ENCODE measurements at regions not wholly inside any gene's neighbourhood (a gene's known extent, or its start where the extent isn't known, plus 50 kb on each side); places are given as distances from the start of the nearest gene placed in this dataset.
"Not testable (repeated sequence)": the region's sequence is repeated elsewhere in the genome, so short reads cannot be mapped to it uniquely, and the experiment has no call there.

DNA sequence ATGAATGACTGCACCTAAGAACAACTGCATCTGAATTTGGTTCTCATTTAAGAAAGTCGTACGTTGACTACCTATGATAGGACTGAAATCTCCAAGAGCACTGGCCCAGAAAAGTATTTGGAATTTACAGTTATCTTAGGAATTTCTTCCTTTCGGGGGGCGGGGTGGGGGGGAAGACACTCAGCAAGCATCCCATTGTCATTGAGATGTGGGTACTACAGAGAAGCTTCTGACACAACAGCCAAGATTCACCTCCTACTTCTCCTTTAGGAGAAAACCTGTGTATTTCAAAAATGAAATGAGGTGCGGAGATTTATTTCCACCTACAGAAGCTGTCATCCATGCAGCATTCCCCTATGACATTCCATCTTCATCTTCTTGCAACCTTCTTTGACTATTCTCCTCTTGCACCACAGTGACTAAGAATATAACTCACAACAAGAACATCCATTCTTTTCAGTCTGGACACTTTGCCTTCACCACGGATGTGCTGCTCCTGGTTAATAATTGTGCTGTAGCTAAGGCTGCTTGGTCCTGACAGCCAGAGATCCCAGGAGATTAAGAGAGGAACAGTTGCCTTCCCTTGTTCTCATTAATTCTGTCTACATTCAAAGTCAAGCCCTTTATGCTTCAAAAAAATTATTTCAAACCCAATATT, 98.4 kb upstream of the FRMD4A start:
- no CpG with 5 or more reads among the region's 6 CpGs for WGBS (ENCODE audit: insufficient coverage, insufficient read length)
- no peaks in the 10 kb centered on the region for H3K36me3 ChIP-seq (ENCODE audit: control insufficient read depth, insufficient read depth, low read length)
- no peak overlapping the region for H3K4me3 ChIP-seq (ENCODE audit: low read length)
- H3K27ac ChIP-seq (ENCODE audit: low read length): no peak overlapping the region
- peak; percentile 35 for DNase-seq (ENCODE audit: low read depth, low spot score)
- no peaks in the 10 kb centered on the region for H3K9me3 ChIP-seq (ENCODE audit: control insufficient read depth, insufficient read depth, low read length)
- peaks cover 6% of the 10 kb centered on the region for H3K4me1 ChIP-seq (ENCODE audit: control insufficient read depth, insufficient read depth, low read length)
- H3K27me3 ChIP-seq (ENCODE audit: control insufficient read depth, insufficient read depth, low read length): no peaks in the 10 kb centered on the region

GRCh38 chr10:14425034-14425433, 94.3 kb upstream of the FRMD4A start:
- no peaks in the 10 kb centered on the region for H3K27me3 ChIP-seq (ENCODE audit: control insufficient read depth, insufficient read depth, low read length)
- DNase-seq (ENCODE audit: low read depth, low spot score): no peak
- H3K4me3 ChIP-seq (ENCODE audit: low read length): no peak overlapping the region
- H3K36me3 ChIP-seq (ENCODE audit: control insufficient read depth, insufficient read depth, low read length): no peaks in the 10 kb centered on the region
- no peaks in the 10 kb centered on the region for H3K9me3 ChIP-seq (ENCODE audit: control insufficient read depth, insufficient read depth, low read length)
- no CpG with 5 or more reads among the region's 1 CpG for WGBS (ENCODE audit: insufficient coverage, insufficient read length)
- H3K27ac ChIP-seq (ENCODE audit: low read length): no peak overlapping the region
- H3K4me1 ChIP-seq (ENCODE audit: control insufficient read depth, insufficient read depth, low read length): peaks cover 6% of the 10 kb centered on the region

DNA sequence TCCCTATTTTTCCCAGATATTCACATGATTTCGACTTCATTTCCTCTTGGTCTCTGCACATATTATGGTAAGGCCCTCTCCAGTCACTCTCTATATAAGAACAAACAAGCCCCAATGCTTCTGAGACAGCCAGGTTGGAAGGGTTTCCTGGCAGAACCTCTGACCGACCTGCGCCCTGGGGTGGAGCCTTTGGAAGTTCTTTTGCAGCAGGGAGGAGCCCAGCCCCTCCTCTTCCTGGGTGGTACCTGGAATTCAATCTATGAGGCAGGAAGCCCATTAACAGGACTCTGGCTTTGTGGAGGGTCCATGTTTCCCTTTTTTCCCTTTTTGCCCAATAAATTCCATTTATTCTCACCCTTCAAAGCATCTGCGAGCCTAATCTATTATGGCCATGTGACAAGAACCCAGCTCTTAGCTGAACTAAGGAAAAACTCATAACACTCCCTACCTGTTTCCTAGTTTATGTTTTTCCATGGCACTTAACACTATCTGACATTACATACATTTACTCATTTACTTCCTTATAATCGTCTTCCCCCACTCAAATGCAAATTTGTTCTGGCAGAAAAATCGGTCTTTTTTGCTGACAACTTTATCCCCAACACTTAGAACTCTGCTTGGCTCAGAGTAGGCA, 92.5 kb upstream of the FRMD4A start:
- H3K27ac ChIP-seq (ENCODE audit: low read length): no peak overlapping the region
- DNase-seq (ENCODE audit: low read depth, low spot score): no peak
- H3K36me3 ChIP-seq (ENCODE audit: control insufficient read depth, insufficient read depth, low read length): no peaks in the 10 kb centered on the region
- H3K9me3 ChIP-seq (ENCODE audit: control insufficient read depth, insufficient read depth, low read length): no peaks in the 10 kb centered on the region
- H3K4me3 ChIP-seq (ENCODE audit: low read length): no peak overlapping the region
- peaks cover 1% of the 10 kb centered on the region; the same call in 1 of the 2 replicates for H3K4me1 ChIP-seq (ENCODE audit: control insufficient read depth, insufficient read depth, low read length)
- no peaks in the 10 kb centered on the region for H3K27me3 ChIP-seq (ENCODE audit: control insufficient read depth, insufficient read depth, low read length)
- 100% methylated on average over 1 of the region's 6 CpGs for WGBS (ENCODE audit: insufficient coverage, insufficient read length)

DNA sequence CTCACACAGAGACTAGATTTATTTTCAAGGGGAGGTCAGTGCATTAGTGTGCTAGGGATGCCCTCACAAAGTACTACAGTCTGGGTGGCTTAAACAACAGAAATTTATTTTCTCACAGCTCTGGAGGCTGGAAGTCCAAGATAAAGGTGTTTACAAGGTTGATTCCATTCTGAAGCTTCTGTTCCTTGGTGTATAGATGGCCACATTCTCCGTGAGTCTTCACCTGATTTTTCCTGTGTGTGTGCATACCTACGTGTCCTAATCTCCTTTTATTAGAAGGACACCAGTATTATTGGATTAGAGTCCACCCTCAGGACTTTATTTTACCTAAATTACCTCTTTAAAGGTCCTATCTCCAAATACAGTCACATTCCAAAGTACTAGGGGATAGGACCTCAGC, 91.7 kb upstream of the FRMD4A start:
- H3K4me1 ChIP-seq (ENCODE audit: control insufficient read depth, insufficient read depth, low read length): peaks cover 1% of the 10 kb centered on the region; the same call in 1 of the 2 replicates
- no peak overlapping the region for H3K27ac ChIP-seq (ENCODE audit: low read length)
- H3K9me3 ChIP-seq (ENCODE audit: control insufficient read depth, insufficient read depth, low read length): no peaks in the 10 kb centered on the region
- H3K36me3 ChIP-seq (ENCODE audit: control insufficient read depth, insufficient read depth, low read length): no peaks in the 10 kb centered on the region
- no peak overlapping the region for H3K4me3 ChIP-seq (ENCODE audit: low read length)
- DNase-seq (ENCODE audit: low read depth, low spot score): no peak
- no peaks in the 10 kb centered on the region for H3K27me3 ChIP-seq (ENCODE audit: control insufficient read depth, insufficient read depth, low read length)
- WGBS (ENCODE audit: insufficient coverage, insufficient read length): no CpG with 5 or more reads among the region's 2 CpGs

- Histone ChIP-seq H3K9me3 (ENCODE audit: control insufficient read depth, insufficient read depth, low read length) (no peaks in the 10 kb centered on the region), H3K36me3 (ENCODE audit: control insufficient read depth, insufficient read depth, low read length) (no peaks in the 10 kb centered on the region), H3K27me3 (ENCODE audit: control insufficient read depth, insufficient read depth, low read length) (no peaks in the 10 kb centered on the region), H3K4me3 (ENCODE audit: low read length) (no peak overlapping the region), H3K4me1 (ENCODE audit: control insufficient read depth, insufficient read depth, low read length) (peaks cover 1% of the 10 kb centered on the region; the same call in 1 of the 2 replicates), H3K27ac (ENCODE audit: low read length) (no peak overlapping the region)
- WGBS (ENCODE audit: insufficient coverage, insufficient read length): no CpG with 5 or more reads among the region's 3 CpGs
- DNase-seq (ENCODE audit: low read depth, low spot score): no peak
Observed at GRCh38 chr10:14421941-14422340, 91.2 kb upstream of the FRMD4A start.

DNA sequence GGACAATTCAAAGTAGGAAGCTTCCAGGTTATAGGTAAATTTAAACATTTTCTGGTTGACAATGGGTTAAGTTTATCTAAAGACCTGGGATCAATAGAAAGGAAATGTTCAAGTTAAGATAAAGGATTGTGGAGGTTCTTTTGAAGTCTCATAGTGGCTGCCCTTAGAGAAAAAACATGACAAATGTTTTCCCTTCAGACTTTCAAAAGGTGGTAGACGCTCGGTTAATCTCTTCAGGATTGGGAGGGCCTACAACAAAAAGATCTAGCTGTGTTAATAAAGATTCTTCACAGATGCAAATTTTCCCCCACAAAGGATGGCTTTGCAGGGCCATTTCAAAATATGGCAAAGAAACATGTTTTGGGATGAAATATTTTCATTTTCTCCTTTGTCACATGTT, 86.6 kb upstream of the FRMD4A start:
- H3K4me1 ChIP-seq (ENCODE audit: control insufficient read depth, insufficient read depth, low read length); H3K36me3 ChIP-seq (ENCODE audit: control insufficient read depth, insufficient read depth, low read length); H3K4me3 ChIP-seq (ENCODE audit: low read length); H3K27me3 ChIP-seq (ENCODE audit: control insufficient read depth, insufficient read depth, low read length); DNase-seq (ENCODE audit: low read depth, low spot score); H3K9me3 ChIP-seq (ENCODE audit: control insufficient read depth, insufficient read depth, low read length); H3K27ac ChIP-seq (ENCODE audit: low read length): not testable (repeated sequence)
- WGBS (ENCODE audit: insufficient coverage, insufficient read length): no CpG with 5 or more reads among the region's 2 CpGs

GRCh38 chr10:14416308-14416700, 85.6 kb upstream of the FRMD4A start:
- Histone ChIP-seq H3K36me3 (ENCODE audit: control insufficient read depth, insufficient read depth, low read length) (no peaks in the 10 kb centered on the region), H3K27ac (ENCODE audit: low read length) (no peak overlapping the region), H3K4me3 (ENCODE audit: low read length) (no peak overlapping the region), H3K4me1 (ENCODE audit: control insufficient read depth, insufficient read depth, low read length) (peaks cover 4% of the 10 kb centered on the region; the same call in 1 of the 2 replicates), H3K9me3 (ENCODE audit: control insufficient read depth, insufficient read depth, low read length) (no peaks in the 10 kb centered on the region), H3K27me3 (ENCODE audit: control insufficient read depth, insufficient read depth, low read length) (no peaks in the 10 kb centered on the region)
- no CpG with 5 or more reads among the region's 7 CpGs for WGBS (ENCODE audit: insufficient coverage, insufficient read length)
- no peak for DNase-seq (ENCODE audit: low read depth, low spot score)

DNA sequence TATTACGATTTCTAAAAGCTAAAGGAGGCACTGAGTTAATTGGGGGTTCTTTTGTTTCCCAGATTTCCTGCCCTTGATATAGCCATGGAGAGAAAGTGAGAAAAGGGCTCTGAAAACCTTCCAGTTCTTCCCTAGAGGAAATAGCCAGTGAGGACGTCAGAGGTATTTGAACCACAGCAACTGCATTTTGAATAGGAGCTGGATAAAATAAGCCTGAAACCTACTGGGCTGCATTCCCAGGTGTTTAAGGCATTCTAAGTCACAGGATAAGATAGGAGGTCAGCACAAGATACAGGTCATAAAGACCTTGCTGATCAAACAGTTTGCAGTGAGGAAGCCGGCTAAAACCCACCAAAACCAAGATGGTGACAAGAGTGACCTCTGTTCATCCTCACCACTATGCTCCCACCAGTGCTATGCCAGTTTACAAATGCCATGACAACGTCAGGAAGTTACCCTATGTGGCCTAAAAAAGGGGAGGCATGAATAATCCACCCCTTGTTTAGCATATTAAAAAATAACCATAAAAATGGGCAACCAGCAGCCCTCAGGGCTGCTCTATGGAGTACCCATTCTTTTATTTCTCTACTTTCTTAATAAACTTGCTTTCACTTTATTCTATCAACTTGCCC, 85.1 kb upstream of the FRMD4A start:
- Histone ChIP-seq H3K36me3 (ENCODE audit: control insufficient read depth, insufficient read depth, low read length) (no peaks in the 10 kb centered on the region), H3K4me3 (ENCODE audit: low read length) (no peak overlapping the region), H3K4me1 (ENCODE audit: control insufficient read depth, insufficient read depth, low read length) (peaks cover 4% of the 10 kb centered on the region; the same call in 1 of the 2 replicates), H3K9me3 (ENCODE audit: control insufficient read depth, insufficient read depth, low read length) (no peaks in the 10 kb centered on the region), H3K27me3 (ENCODE audit: control insufficient read depth, insufficient read depth, low read length) (no peaks in the 10 kb centered on the region), H3K27ac (ENCODE audit: low read length) (no peak overlapping the region)
- WGBS (ENCODE audit: insufficient coverage, insufficient read length): no CpG with 5 or more reads among the region's 4 CpGs
- DNase-seq (ENCODE audit: low read depth, low spot score): no peak

DNA sequence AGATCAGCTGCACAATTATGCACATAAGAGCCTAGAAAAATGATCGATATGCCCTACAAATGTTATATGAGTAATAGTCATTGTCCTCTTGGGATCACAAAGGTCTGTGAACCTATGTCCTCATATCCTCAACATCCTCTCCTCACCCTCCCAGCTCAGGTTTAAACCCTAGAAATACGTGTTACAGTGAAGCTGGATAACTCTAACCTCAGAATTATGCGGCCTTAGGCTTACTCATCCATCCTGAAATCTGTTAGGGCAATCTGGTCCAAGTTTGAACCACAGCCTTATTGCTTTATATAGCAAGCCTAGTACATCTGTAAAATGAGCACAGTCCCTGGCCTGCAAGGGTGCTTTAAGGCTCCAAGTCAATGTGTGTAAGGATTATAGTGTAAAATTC, 84.2 kb upstream of the FRMD4A start:
- Histone ChIP-seq H3K4me1 (ENCODE audit: control insufficient read depth, insufficient read depth, low read length) (peaks cover 4% of the 10 kb centered on the region; the same call in 1 of the 2 replicates), H3K27me3 (ENCODE audit: control insufficient read depth, insufficient read depth, low read length) (no peaks in the 10 kb centered on the region), H3K4me3 (ENCODE audit: low read length) (no peak overlapping the region), H3K36me3 (ENCODE audit: control insufficient read depth, insufficient read depth, low read length) (no peaks in the 10 kb centered on the region), H3K9me3 (ENCODE audit: control insufficient read depth, insufficient read depth, low read length) (no peaks in the 10 kb centered on the region), H3K27ac (ENCODE audit: low read length) (no peak overlapping the region)
- WGBS (ENCODE audit: insufficient coverage, insufficient read length): no CpG with 5 or more reads among the region's 3 CpGs
- DNase-seq (ENCODE audit: low read depth, low spot score): no peak

DNA sequence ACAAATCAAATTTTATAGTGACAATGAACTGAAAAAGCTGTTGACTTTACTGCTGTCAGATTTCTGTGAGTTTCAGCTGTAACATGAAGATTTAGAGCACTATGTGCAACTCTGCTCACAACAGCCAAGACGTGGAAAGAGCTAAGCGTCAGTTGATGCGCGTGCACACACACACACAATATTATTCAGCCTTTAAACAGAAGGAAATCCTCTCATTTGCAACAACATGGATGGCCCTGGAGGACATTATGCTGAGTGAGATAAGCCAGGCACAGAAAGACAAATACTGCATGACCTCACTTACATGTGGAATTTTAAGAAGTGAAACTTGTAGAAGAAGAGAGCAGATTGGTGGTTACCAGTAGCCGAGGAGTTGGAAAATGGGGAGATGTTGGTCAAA, 82.8 kb upstream of the FRMD4A start:
- Histone ChIP-seq H3K27ac (ENCODE audit: low read length) (no peak overlapping the region), H3K4me3 (ENCODE audit: low read length) (no peak overlapping the region), H3K36me3 (ENCODE audit: control insufficient read depth, insufficient read depth, low read length) (no peaks in the 10 kb centered on the region), H3K9me3 (ENCODE audit: control insufficient read depth, insufficient read depth, low read length) (no peaks in the 10 kb centered on the region), H3K4me1 (ENCODE audit: control insufficient read depth, insufficient read depth, low read length) (peaks cover 4% of the 10 kb centered on the region; the same call in 1 of the 2 replicates), H3K27me3 (ENCODE audit: control insufficient read depth, insufficient read depth, low read length) (no peaks in the 10 kb centered on the region)
- DNase-seq (ENCODE audit: low read depth, low spot score): no peak
- no CpG with 5 or more reads among the region's 5 CpGs for whole genome bisulfite sequencing (ENCODE audit: insufficient coverage, insufficient read length)

Measured in iPS DF 6.9 (cell line).